Islet precursor cell (in vitro differentiated cells): ENCODE measurements at regions not wholly inside any gene's neighbourhood (a gene's known extent, or its start where the extent isn't known, plus 50 kb on each side); places are given as distances from the start of the nearest gene placed in this dataset.

ENCODE experiments used
- DNase-seq: peaks from one replicate; pipeline ENCODE4 v3.0.0-alpha.2; 2018

DNA sequence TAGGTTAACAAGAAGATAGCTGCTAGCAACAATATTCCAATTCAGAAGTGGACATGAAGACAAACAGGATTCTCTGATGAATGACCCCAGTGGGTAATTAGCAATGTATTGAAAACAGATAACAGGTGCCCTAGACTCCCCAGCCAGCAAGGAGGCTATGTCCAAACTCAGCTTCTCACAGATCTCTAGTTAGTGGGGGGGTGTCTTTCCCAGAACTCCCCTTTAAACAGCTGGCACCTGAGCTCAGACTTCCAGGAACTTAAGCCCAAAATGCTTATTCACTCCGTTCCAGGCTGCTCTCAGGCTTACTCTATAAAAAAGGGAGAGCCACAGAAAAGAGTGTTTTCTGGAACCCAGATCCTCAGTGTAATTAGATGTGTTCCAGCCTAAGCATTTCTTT, 423.0 kb upstream of the THBS1 start:
- no peak for DNase-seq

DNA sequence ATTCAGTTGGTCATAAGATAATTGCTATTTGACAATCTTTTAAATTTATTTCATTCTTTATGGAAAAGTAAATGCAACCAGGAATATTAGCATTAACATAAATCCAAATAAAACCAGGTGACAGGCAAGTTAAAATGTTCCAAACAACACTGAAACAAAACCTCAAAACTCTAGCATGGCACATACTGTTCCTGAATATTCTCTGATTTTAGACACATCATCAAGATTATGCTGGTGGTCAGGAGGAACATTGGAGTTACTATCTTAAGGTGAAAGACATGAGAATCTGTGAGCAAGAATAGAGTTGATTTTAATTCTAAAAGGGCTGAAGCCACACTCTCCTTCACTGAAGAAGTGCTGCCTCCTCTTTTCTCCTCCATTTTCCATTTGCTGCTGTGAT, 421.0 kb upstream of the THBS1 start:
- no peak for DNase-seq

DNA sequence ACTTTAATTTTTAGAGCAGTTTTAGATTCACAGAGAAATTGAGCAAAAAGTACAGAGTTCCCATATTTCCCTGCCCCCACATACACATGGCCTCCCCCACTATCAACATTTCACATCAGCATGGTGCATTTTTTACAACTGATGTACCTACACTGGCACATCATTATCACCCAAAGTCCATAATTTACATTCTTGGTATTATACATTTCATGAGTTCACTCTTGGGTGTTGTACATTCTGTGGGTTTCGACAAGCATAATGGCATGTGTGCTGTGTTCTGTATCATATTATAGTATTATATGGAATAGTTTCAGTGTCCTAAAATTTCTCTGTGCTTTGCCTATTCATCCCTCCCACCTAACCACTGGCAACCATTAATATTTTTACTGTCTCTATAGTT, 419.8 kb upstream of the THBS1 start:
- no peak for DNase-seq

DNA sequence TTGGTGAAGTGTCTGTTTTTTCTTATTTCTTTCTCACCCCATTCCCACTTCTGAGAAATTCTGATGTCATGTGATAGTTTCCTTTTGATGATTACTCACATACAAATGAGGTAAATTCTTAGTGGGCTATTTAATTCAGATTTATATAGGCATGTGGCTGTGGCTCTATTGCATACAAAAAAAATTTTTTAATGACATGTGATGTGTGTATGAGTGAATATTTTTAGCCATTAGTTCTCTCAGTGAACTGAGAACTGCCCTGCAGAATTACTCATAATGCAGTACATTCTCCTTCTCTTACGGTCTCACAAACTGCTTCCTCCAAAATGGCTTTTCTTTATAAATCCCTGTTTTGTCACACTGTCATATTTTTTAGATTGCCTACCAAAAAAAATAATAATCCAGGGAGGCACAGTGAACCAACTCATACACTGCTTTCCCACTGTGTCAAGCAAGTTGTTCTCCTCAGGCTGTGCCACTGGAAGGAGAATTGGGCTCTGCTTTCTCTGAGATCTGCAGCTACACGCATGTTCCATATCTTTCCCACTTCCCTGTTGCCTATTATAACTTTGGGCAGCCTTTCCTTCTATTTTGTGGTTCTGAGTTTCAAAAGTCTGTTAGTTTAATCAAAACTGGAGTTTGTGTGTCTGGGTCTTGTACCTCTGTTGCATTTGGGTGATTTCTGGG, 415.7 kb upstream of the THBS1 start:
- DNase-seq, result no peak

DNA sequence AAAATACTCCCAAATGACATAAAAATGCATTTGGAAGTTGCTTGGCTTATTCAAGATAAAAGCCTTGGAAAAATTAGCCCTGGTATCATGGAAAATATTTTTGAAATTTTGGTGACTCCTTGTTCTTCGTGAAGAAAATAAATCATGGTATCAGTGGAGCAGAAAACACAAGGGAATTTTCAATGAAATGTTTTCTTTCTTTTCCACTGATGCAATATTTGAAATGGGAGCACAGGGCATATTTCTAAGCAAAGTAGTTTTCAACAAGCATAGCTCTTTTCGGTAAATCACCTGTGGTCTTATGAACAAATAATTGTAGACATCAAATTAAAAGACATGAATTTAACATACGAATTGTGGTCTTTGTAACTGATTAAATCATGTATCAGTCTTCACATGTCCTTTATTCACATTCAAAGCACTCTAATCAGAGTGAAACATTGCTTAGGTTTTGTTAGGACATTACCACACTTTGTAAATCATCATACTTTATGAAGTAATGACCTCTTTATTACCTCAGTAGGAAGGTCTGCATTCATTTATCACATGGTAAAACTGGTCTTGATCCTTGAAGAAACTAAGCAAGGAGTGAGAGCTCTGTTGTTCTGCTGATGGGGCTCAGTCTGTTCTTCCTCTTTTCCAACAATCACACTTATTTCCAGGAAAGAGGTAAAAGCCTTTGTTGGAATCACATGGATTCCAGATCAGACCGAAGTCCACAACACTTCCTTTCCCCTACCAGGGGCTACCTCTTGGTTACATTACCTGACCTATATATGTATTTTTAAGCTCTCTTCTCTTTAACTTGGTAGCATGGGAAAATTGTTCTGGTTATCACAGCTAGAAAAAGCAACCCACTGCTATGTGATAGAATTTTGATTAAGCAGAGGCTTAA, 413.5 kb upstream of the THBS1 start:
- no peak for DNase-seq

DNA sequence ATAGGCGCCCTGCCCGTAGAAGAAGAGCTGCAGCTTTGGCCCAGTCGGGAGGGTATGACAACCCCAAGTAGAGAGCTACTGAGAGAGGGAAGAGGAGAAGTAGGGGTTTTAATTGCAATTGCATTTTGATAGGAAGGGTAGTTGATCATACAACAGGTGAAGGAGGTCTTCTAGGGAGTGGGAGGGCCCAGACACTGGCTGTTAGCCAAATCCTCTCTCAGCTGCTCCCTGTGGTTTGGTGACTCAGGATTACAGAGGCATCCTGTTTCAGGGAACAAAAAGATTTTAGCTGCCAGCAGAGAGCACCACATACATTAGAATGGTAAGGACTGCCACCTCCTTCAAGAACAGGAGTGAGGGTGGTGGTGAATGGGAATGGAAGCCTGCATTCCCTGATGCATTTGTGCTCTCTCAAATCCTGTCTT, 408.9 kb upstream of the THBS1 start:
- peak; percentile 94 for DNase-seq

DNA sequence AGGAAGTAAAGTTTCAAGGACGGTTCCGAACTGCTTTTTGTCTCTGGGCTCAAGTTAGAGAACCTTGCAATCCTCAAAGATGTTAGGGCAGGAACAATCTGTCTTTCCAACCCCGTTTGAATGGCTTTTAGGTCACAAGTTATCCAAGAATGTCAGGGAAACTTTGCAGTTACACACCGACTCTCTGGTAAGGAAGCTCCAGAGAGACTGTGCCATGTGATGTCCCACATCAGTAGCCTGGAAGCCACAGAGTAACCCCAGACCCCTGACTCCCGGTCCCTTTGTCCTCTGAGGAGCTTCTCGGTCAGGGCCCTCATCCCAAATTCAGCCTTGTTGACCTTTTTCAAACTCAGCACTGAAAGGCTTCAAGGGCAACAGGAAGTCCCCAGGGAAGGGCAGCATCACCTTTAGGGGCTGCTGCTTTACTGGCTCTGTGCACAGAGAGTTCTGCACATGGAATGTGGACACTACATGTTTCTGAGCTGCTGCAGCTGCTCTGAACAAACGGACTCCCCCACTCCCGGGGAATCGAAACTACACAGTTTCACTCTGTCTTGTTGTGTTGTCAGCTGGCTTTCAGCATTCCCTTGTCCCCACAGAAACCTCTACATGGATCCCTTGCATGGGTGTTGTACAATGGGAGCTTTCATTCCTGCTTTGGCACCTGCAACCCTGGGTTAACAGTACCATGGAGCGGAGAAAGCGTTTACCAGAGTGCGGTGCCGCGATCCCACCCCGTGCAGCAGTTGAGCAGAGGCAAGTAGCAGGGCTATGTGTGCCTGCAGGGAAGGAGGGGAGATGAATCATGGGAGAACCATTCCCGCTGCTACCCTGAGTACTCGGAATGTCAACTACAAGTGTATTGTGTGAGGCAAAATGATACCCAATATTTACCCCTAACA, 408.2 kb upstream of the THBS1 start:
- DNase-seq, result peak; percentile 62

DNA sequence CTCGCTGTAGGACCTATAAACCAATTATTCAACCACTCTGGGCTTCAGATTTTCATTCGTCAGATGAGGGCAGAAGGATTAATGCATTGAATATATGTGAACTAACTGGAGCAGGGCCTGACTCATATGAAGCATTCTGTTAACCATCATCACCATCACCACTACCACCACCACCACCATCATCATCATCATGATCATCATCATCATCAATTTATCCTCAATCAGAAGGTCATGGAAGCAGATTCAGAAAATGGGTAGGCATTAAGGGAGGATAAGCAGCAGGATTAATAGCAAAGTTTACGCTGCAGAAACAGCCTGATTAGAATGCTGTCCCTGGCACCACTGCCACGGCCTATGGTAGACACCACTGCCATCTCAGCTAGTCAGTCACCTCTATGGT, 407.5 kb upstream of the THBS1 start:
- no peak for DNase-seq

DNA sequence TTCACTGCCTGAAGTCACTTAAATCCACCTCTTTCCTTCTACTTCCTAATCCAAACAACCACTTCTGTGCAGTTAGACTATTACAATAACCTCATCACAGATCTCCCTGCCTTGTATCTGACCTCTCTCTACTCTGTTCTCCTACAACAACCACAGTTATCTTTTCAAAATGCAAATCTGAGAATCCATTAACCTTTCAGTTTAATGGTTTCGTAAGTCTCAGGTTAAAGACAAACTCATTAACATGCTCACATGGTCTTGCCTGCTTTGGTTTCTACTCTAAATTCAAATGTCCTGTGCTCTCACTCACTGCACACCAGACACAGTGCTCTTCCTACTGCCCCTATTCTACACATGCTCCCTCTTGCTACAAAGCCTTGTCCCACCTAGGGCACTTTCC, 406.5 kb upstream of the THBS1 start:
- no peak for DNase-seq

DNA sequence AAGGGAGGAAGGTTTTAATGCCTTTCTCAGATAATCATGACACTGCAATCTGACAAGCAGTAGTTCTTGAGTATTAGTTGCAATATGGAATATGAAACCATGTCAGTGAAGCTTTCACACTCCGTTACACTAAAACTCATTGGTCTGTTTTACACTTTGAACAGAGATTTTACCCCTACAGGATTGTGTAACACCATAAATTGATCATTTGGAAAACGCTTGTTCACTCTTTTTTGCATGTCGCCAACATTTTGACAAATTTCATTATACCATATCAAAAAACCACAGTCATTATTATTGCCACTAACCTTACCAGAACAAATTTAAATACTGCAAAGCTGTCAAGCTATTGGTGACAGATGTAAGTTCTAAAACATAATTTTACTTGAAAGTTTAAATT, 404.8 kb upstream of the THBS1 start:
- no peak for DNase-seq

DNA sequence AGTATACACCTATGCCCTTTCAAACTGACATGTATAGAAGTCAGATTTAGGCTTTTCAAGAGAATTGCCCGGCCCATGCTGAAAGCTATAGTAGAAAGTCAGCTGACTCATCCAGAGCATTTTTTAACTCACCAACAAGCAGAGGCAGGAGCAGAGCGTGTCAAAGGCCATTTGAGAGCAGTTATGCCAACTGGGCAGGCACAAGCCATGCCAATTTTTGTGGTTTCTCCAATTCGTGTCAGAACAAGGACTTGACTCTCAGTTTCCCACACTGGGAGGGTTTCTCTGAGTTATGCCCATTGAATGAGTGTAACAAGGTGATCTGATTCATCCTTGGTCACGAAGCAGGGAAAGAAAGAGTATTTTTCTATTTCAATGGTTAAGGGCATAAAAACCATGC, 403.3 kb upstream of the THBS1 start:
- DNase-seq, result no peak

DNA sequence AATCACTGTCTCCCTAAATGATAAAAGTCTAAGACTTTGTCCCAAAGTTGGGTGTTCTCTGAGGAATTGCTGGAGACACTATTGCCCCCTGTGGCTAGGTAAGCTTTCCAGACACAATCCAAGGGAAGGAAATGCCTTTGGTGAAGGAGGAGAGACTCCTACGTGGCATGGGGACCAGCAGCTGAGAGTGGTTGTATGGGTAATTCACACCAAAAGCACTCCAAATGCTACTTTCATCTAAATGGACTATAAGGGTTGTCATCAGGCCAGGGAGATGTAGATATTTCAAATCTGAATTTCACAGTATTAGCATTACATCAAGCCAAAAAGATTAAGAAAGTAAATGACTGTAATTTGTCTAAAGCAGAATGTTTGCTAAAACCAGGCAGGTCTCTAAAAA, 400.8 kb upstream of the THBS1 start:
- no peak for DNase-seq

DNA sequence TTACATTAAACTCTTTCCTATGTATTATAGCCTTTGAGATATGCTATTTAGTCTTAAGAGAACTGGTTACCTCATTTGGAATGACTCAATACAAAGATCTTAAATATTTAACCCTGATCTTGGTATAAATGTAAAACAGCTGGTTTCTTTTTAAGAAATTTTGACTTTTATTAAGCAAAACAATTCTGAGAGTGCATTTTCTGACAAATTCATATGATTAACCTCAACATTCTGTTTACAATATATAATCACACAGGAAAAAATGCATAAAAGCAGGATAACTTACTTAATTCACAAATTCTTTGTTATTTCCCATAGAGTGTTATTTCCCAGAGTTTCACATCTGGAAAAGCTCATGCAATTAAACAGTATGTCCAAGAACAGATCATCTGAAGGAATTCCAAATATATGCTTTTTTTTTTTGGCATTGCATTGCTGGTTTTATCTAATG, 400.4 kb upstream of the THBS1 start:
- DNase-seq, result no peak

DNA sequence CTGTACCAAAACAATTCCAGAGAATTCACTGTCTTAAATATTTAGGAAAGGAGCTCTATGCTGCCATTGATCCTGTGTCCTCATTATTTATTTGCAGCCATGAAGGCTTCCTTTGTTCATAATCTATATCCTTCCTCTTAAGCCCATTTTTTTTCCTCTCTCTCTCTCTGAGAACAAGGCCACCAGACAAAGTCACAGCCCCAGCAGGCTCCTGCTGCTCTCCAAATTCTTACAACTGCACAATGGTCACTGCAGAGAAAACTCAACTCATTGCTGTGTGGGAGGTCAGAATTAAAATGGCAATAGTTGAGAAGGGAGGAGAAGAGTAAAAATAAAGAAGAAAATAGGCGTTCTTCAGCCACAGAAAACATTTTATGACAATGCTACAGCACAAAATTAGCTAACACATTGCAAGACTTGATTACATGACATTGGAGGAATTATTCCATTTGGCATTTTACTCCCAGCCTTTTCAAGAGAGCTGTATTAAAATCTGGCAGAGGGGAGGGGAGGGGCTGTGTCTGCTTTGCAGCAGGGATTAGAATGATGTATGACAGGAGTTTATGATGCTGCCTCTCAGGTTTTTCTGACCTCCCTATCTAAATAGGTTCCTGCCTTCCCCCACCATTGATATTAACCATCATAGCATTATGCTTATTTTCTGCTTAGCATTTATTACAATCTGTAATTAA, 399.7 kb upstream of the THBS1 start:
- DNase-seq, result no peak

DNA sequence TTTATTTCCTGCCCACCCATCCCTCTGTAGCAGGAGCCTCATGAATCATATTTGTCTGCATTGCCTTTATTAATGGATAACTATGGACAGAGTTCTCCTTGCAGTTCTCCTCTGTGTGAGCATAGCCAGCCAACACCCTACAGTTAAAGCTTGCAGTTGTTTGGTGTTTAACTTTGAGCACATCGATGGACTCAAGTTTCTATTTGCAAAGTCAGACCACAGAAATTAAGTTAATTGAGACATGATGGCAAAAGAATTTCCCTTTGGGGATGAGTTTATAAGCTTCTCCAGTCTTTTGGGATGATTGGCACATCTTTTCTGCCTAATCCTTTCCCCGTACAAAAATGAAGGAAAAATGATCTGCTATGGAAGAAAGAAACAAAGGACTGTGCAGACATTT, 398.9 kb upstream of the THBS1 start:
- DNase-seq, result no peak

DNA sequence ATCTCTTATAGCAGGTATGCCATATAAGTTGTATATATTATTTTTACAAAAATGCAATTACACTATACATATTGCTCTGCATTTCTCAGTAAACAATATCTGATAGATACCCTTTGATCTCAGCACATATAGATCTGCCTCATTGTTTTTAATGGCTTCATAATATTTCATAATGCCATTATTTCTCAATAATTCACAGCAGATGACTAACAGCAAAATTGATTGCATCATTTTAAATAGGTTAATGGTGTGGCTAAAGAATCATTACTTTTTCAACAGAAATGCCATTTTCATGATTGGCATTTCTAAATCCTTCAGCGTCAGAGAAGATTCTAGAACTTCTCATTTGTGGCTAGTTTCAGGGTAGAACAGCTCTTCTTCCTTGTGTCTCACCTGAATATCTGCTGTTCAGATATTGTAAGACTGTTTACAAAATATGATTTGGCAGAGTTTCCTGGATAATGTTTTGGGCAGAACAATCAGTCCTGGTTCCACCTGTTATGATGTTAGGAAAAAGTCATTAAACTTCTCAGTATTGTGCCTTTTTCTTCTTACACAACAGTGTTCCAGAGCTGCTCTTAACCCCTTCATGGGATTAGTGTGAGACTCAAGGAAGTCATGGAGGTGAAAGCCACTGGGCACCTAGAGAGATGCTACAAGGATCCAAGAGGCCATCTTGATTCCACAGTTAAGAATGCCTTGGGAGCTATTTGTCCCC, 397.6 kb upstream of the THBS1 start:
- no peak for DNase-seq

DNA sequence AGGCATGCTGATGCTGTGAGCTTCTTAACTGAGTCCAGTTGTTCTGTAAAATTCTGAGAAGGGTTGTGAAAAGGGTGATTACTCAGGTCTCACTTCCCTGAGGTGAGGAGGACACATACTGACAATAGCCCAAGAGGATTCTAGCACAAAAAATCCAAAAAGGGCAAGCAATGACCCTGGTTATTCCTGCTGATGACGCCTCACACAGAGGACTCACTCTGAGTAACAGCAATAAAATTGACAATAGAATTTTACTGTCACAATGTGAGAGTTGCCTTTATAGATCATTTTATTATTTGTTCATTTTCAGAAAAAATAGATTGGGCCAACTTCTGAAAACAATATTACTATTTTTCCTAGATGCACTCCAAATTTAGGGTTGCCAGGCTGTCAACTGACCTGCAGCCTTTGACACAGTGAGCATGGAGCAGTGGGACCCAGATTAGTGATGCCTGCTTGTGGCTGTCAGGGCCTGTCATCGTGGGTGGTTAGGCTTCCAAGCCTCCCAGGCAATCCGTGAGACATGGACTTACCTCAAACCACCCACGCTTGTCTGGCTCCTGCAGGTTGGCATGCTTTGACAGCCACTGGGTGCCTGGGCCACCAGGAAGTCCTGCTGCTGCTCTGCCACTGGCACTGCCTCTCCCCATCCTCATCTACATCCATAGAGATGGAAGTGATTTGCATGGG, 396.0 kb upstream of the THBS1 start:
- no peak for DNase-seq

DNA sequence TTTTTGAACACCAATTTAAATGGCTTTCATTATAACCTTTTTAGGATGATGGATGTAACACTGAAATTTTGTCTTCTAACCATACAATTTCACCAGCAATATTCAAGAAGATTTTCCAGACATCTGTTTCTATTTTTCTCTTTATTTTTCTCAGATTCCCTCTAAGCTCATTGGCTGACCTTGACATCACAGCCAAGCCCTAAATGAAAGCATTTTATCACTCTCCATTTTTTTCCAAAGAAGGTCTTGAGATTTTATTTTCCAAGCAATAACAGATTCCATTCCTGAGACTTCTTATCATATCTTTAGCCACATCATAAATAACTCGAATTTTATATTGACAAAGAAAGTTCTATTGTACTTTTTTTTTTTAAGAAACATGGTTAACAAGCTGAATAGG, 392.6 kb upstream of the THBS1 start:
- DNase-seq, result no peak

DNA sequence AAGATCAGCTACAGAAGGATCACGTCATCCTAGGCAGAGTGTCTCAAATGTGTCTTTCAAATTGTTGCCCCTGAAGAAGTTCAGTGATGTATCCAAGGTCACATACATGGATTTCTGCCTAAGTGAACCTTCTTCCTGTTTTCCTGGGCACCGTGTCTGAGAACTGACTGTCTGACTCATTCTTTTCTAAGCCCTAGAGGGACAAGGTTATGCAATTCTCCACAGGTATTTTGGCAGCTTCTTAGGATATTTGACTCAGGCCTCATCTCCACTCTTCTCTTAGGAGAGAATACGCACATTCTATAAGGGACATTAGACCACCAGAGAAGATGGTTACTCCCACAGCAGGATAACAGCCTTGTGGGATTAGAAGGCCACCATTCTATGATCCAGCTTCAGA, 391.9 kb upstream of the THBS1 start:
- no peak for DNase-seq

DNA sequence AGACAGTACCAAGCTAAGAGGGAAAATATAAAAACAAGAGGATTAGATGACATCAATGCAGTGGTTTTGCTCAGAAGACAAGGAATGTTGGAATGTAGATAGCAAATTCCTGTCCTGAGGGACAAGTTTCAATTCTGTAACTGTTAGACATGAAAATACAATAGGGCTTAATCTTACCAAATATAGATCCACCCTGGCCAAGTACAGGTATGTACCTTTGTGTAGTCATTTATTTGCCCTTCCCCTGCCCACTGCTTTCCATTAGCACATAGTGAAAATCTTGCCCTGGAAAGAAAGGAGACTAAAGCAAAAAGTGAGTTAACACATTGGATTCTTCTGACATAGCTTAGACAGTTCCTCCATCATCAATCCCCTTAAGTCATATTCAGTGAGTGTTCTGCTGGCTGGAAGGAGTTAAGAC, 389.0 kb upstream of the THBS1 start:
- DNase-seq, result no peak

DNA sequence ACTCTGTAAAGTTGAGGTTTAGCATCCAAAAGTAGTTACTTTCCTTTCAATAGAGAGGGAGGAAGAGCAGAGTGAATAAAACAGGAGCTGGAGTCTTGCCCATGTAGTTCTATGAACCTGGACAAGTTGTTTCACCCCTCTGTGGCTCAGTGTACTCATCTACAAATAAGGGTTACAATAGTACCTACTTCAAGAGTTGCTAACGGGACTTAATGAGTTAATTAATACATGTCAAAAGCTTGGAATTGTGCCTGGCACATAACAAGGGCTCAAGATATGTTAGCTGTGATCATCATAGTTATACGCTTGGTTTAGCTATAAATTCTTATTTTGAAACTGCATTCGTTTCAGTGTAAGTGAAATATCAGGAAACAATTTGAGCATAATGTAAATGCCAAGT, 388.5 kb upstream of the THBS1 start:
- no peak for DNase-seq
